ENCODE measurements at regions not wholly inside any gene's neighbourhood (a gene's known extent, or its start where the extent isn't known, plus 50 kb on each side); places are given as distances from the start of the nearest gene placed in this dataset.

DNA sequence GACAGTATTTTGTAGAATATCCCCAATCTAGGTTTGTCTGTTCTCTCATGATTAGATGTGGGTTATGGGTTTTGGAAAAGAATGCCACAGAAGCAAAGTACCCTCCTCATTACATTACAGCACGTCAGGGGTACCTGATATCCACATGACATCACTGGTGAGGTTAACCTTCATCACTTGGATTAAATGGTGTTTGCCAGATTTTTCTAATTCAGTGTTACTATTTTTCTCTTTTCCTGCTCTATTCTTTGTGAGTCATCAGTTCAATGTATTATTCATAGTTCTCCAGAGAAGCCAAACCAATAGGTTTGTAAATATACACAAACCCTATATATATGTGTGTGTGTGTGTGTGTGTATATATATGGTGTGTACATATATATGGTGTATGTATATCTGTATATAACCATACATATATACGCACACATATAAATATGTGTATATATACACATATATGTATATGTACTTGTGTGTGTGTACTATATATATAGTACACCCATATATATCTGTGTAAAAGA lies 131.4 kb downstream of the LMNTD1 start:
- no peak overlapping the region for H3K27ac Mint-ChIP-seq
- Histone ChIP-seq H3K27me3 (ENCODE audit: control insufficient read depth, insufficient read depth, low read length, poor library complexity, severe bottlenecking) (no peaks in the 10 kb centered on the region), H3K9ac (ENCODE audit: extremely low read depth, low read length, poor library complexity, severe bottlenecking) (no peak overlapping the region), H3K27ac (ENCODE audit: low read depth, low read length) (no peak overlapping the region), H3K9me3 (ENCODE audit: control insufficient read depth, low read length) (no peaks in the 10 kb centered on the region), H3K4me3 (ENCODE audit: low read length) (no peak overlapping the region), H3K4me1 (ENCODE audit: control insufficient read depth, insufficient read depth, low read length) (no peaks in the 10 kb centered on the region), H3K36me3 (ENCODE audit: control insufficient read depth, insufficient read depth, low read length) (no peaks in the 10 kb centered on the region)
- 91% methylated on average over 1 of the region's 2 CpGs; no CpG with 5 or more reads in 1 of the 2 experiments for WGBS, 2 experiments (ENCODE audit: insufficient coverage in 1 of 2, insufficient read length in 1 of 2)
- no peak for DNase-seq
- no peaks in the 10 kb centered on the region for H3K27me3 Mint-ChIP-seq (ENCODE audit: insufficient read depth)
- H3K9me3 Mint-ChIP-seq, result no peaks in the 10 kb centered on the region
- TF ChIP-seq, protein P1, sequence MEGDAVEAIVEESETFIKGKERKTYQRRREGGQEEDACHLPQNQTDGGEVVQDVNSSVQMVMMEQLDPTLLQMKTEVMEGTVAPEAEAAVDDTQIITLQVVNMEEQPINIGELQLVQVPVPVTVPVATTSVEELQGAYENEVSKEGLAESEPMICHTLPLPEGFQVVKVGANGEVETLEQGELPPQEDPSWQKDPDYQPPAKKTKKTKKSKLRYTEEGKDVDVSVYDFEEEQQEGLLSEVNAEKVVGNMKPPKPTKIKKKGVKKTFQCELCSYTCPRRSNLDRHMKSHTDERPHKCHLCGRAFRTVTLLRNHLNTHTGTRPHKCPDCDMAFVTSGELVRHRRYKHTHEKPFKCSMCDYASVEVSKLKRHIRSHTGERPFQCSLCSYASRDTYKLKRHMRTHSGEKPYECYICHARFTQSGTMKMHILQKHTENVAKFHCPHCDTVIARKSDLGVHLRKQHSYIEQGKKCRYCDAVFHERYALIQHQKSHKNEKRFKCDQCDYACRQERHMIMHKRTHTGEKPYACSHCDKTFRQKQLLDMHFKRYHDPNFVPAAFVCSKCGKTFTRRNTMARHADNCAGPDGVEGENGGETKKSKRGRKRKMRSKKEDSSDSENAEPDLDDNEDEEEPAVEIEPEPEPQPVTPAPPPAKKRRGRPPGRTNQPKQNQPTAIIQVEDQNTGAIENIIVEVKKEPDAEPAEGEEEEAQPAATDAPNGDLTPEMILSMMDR (conservative IDR thresholded peaks at IDR 0.05), result no peak
- H3K4me3 Mint-ChIP-seq, result no peak overlapping the region
- peaks cover 7% of the 10 kb centered on the region for H3K4me1 Mint-ChIP-seq
- H3K36me3 Mint-ChIP-seq (ENCODE audit: low read depth), result no peaks in the 10 kb centered on the region

DNA sequence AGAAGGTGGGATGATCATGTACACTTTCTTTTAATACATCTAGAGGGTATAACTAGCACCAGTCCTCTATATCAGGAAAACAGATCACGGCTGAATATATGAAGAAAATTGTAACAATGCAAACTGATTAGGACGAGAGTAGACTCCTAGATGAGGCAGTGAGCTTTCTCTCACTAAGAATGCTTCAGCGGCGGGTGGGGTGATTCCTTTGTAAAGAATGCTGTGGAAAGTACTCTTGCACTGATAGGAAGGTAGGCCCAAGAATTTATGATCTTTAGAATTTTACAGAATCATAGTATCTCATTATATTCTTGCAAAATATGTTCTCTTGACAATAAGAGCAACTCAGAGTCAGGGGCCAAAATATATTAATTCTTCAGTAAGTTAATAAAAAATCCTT lies 133.0 kb downstream of the LMNTD1 start:
- no peaks in the 10 kb centered on the region for H3K27me3 Mint-ChIP-seq (ENCODE audit: insufficient read depth)
- H3K9me3 ChIP-seq (ENCODE audit: control insufficient read depth, low read length), result no peaks in the 10 kb centered on the region
- no peaks in the 10 kb centered on the region for H3K36me3 Mint-ChIP-seq (ENCODE audit: low read depth)
- no peak overlapping the region for H3K9ac ChIP-seq (ENCODE audit: extremely low read depth, low read length, poor library complexity, severe bottlenecking)
- H3K4me3 Mint-ChIP-seq, result no peak overlapping the region
- H3K4me3 ChIP-seq (ENCODE audit: low read length), result no peak overlapping the region
- no peak overlapping the region for H3K27ac Mint-ChIP-seq
- 35 to 42% methylated on average over 2 to 4 of the region's 4 CpGs for WGBS, 2 experiments (ENCODE audit: insufficient coverage in 1 of 2, insufficient read length in 1 of 2)
- H3K27me3 ChIP-seq (ENCODE audit: control insufficient read depth, insufficient read depth, low read length, poor library complexity, severe bottlenecking), result no peaks in the 10 kb centered on the region
- peaks cover 7% of the 10 kb centered on the region for H3K4me1 Mint-ChIP-seq
- no peak overlapping the region for H3K27ac ChIP-seq (ENCODE audit: low read depth, low read length)
- H3K9me3 Mint-ChIP-seq, result no peaks in the 10 kb centered on the region
- H3K36me3 ChIP-seq (ENCODE audit: control insufficient read depth, insufficient read depth, low read length), result no peaks in the 10 kb centered on the region
- H3K4me1 ChIP-seq (ENCODE audit: control insufficient read depth, insufficient read depth, low read length), result no peaks in the 10 kb centered on the region
- no peak for DNase-seq
- TF ChIP-seq, protein P1 (conservative IDR thresholded peaks at IDR 0.05), result no peak

GRCh38 chr12:25419595-25419994 lies 133.5 kb downstream of the LMNTD1 start:
- no peaks in the 10 kb centered on the region for H3K27me3 ChIP-seq (ENCODE audit: control insufficient read depth, insufficient read depth, low read length, poor library complexity, severe bottlenecking)
- no peak overlapping the region for H3K27ac ChIP-seq (ENCODE audit: low read depth, low read length)
- no peaks in the 10 kb centered on the region for H3K36me3 ChIP-seq (ENCODE audit: control insufficient read depth, insufficient read depth, low read length)
- no peaks in the 10 kb centered on the region for H3K9me3 Mint-ChIP-seq
- TF ChIP-seq, protein P1 (conservative IDR thresholded peaks at IDR 0.05), result no peak
- no peak for DNase-seq
- H3K4me3 ChIP-seq (ENCODE audit: low read length), result no peak overlapping the region
- 83 to 90% methylated on average over 1 of the region's 2 CpGs for WGBS, 2 experiments (ENCODE audit: insufficient coverage in 1 of 2, insufficient read length in 1 of 2)
- no peaks in the 10 kb centered on the region for H3K4me1 ChIP-seq (ENCODE audit: control insufficient read depth, insufficient read depth, low read length)
- peaks cover 7% of the 10 kb centered on the region for H3K4me1 Mint-ChIP-seq
- no peaks in the 10 kb centered on the region for H3K36me3 Mint-ChIP-seq (ENCODE audit: low read depth)
- no peak overlapping the region for H3K4me3 Mint-ChIP-seq
- H3K27me3 Mint-ChIP-seq (ENCODE audit: insufficient read depth), result no peaks in the 10 kb centered on the region
- no peak overlapping the region for H3K27ac Mint-ChIP-seq
- no peak overlapping the region for H3K9ac ChIP-seq (ENCODE audit: extremely low read depth, low read length, poor library complexity, severe bottlenecking)
- no peaks in the 10 kb centered on the region for H3K9me3 ChIP-seq (ENCODE audit: control insufficient read depth, low read length)
